ENCODE measurements at regions not wholly inside any gene's neighbourhood (a gene's known extent, or its start where the extent isn't known, plus 50 kb on each side); places are given as distances from the start of the nearest gene placed in this dataset.

GRCh38 chr18:41602034-41602433 lies 353.0 kb upstream of the PIK3C3 start:
- no peaks in the 10 kb centered on the region for H3K9me3 ChIP-seq
- no peaks in the 10 kb centered on the region for H3K27me3 ChIP-seq
- 35 to 60% methylated on average over 2 to 4 of the region's 4 CpGs for WGBS, 2 donors (ENCODE audit: low coverage in 1 of 2)
- DNase-seq: no peak
- H3K4me1 ChIP-seq: no peaks in the 10 kb centered on the region
- no peaks in the 10 kb centered on the region for H3K36me3 ChIP-seq
- TF ChIP-seq POLR2AphosphoS5 (IDR thresholded peaks at IDR 0.05): no peak
- TF ChIP-seq CTCF (IDR thresholded peaks at IDR 0.05): no peak
- TF ChIP-seq EP300 (IDR thresholded peaks at IDR 0.05; ENCODE audit: low read depth): no peak
- no peak for TF ChIP-seq POLR2A (IDR thresholded peaks at IDR 0.05)
- H3K4me3 ChIP-seq: no peak overlapping the region
- intact Hi-C loops (cut with DNase I; ENCODE audit: low total_unique reads): no loop called here
- H3K27ac ChIP-seq: no peak overlapping the region
- in situ Hi-C loops (cut with MboI; ENCODE audit: low pct_ligation_motif_present in 1 of 4, low pct_unique_long_range_greater_than_20kb in 1 of 4, low sequenced_read_pairs in 3 of 4): no loop called here

GRCh38 chr18:41600693-41601391 lies 354.2 kb upstream of the PIK3C3 start:
- in situ Hi-C loops (cut with MboI; ENCODE audit: low pct_ligation_motif_present in 1 of 4, low pct_unique_long_range_greater_than_20kb in 1 of 4, low sequenced_read_pairs in 3 of 4) (no loop called here), intact Hi-C loops (cut with DNase I; ENCODE audit: low total_unique reads) (no loop called here)
- Histone ChIP-seq H3K9me3 (no peaks in the 10 kb centered on the region), H3K4me3 (no peak overlapping the region), H3K27me3 (no peaks in the 10 kb centered on the region), H3K36me3 (no peaks in the 10 kb centered on the region), H3K27ac (no peak overlapping the region), H3K4me1 (no peaks in the 10 kb centered on the region)
- no peak for DNase-seq
- 87% methylated on average over 3 of the region's 3 CpGs; no CpG with 5 or more reads in 1 of the 2 donors for WGBS, 2 donors (ENCODE audit: low coverage in 1 of 2)
- TF ChIP-seq POLR2AphosphoS5 (IDR thresholded peaks at IDR 0.05) (no peak), EP300 (IDR thresholded peaks at IDR 0.05; ENCODE audit: low read depth) (no peak), POLR2A (IDR thresholded peaks at IDR 0.05) (no peak), CTCF (IDR thresholded peaks at IDR 0.05) (no peak)

- Histone ChIP-seq H3K4me1 (no peaks in the 10 kb centered on the region), H3K9me3 (no peaks in the 10 kb centered on the region), H3K27ac (no peak overlapping the region), H3K4me3 (no peak overlapping the region), H3K27me3 (no peaks in the 10 kb centered on the region), H3K36me3 (no peaks in the 10 kb centered on the region)
- in situ Hi-C loops (cut with MboI; ENCODE audit: low pct_ligation_motif_present in 1 of 4, low pct_unique_long_range_greater_than_20kb in 1 of 4, low sequenced_read_pairs in 3 of 4): no loop called here
- no peak for DNase-seq
- TF ChIP-seq CTCF (IDR thresholded peaks at IDR 0.05) (no peak), EP300 (IDR thresholded peaks at IDR 0.05; ENCODE audit: low read depth) (no peak), POLR2AphosphoS5 (IDR thresholded peaks at IDR 0.05) (no peak), POLR2A (IDR thresholded peaks at IDR 0.05) (no peak)
- intact Hi-C loops (cut with DNase I; ENCODE audit: low total_unique reads): no loop called here
- 72 to 100% methylated on average over 1 to 3 of the region's 3 CpGs for WGBS, 2 donors (ENCODE audit: low coverage in 1 of 2)
Observed at GRCh38 chr18:41599466-41599865, 355.6 kb upstream of the PIK3C3 start.

GRCh38 chr18:41594582-41594981 lies 360.5 kb upstream of the PIK3C3 start:
- intact Hi-C loops (cut with DNase I; ENCODE audit: low total_unique reads) (no loop called here), in situ Hi-C loops (cut with MboI; ENCODE audit: low pct_ligation_motif_present in 1 of 4, low pct_unique_long_range_greater_than_20kb in 1 of 4, low sequenced_read_pairs in 3 of 4) (no loop called here)
- TF ChIP-seq EP300 (IDR thresholded peaks at IDR 0.05; ENCODE audit: low read depth) (no peak), POLR2AphosphoS5 (IDR thresholded peaks at IDR 0.05) (no peak), POLR2A (IDR thresholded peaks at IDR 0.05) (no peak), CTCF (IDR thresholded peaks at IDR 0.05) (no peak)
- no peak for DNase-seq
- Histone ChIP-seq H3K36me3 (no peaks in the 10 kb centered on the region), H3K9me3 (no peaks in the 10 kb centered on the region), H3K4me1 (no peaks in the 10 kb centered on the region), H3K27me3 (no peaks in the 10 kb centered on the region), H3K4me3 (no peak overlapping the region), H3K27ac (no peak overlapping the region)
- WGBS, 2 donors (ENCODE audit: low coverage in 1 of 2): 48 to 82% methylated on average over 3 of the region's 3 CpGs
